ENCODE measurements at regions not wholly inside any gene's neighbourhood (a gene's known extent, or its start where the extent isn't known, plus 50 kb on each side); places are given as distances from the start of the nearest gene placed in this dataset.
"Not testable (repeated sequence)": the region's sequence is repeated elsewhere in the genome, so short reads cannot be mapped to it uniquely, and the experiment has no call there.

DNA sequence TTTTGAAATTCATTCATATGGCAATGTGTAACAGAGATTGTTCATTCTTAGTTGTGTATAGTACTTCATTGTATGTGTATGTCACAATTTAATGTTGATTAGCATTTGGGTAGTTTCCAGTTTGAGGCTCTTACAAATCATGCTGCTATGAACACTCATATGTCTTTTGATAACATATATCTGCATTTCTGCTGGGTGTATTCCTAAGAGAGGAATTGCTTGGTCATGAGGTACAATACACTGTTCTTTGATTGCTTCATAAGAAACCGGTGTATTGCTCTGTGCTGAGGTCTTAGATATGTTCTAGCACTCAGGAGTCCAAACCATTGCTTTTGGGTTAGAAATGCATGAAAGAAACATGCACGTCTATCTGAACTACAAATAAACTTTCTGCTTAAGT lies 492.9 kb upstream of the JAG1 start:
- DNase-seq (no peak), ATAC-seq (no peak)
- intact Hi-C loops (cut with DNase I): no loop called here

DNA sequence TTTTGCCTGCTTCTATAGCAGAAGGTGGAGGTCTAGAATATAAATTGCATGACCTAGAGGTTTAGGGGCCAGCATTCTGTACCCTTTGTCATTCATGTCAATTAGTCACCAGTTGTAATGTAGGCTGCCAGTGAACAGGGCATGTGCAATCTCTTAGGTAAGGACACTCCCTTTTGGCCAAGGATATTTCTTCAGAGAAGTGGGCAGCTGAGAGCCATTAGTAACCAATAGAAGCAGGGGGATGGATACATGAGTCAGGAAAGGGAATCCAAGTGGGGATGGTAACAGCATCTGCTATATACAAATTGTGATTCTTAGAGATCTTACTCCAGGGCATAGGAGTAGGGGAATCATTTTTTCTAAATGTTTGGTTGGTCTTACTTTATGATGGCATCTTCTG lies 494.2 kb upstream of the JAG1 start:
- intact Hi-C loops (cut with DNase I): no loop called here
- no peak for DNase-seq
- no peak for ATAC-seq

DNA sequence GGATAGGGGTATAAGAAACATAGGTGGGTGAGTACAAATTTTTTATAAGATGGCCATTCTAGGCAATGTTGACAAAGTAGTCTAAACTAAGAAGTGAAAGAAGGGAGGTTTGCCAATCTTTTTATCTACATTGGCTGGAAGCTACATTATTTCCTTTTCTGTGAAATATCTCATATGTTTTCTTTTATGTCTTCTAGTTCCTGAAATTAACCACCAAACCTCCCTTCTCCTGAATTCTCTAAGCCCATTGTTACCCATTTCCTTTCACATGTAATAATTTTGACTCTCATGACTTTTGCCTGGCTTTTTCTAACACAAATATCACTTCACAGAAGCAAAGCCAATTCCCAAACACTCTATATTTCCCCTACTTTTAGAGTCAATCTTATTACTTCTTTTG lies 496.2 kb upstream of the JAG1 start:
- intact Hi-C loops (cut with DNase I): no loop called here
- DNase-seq (no peak), ATAC-seq (no peak)

DNA sequence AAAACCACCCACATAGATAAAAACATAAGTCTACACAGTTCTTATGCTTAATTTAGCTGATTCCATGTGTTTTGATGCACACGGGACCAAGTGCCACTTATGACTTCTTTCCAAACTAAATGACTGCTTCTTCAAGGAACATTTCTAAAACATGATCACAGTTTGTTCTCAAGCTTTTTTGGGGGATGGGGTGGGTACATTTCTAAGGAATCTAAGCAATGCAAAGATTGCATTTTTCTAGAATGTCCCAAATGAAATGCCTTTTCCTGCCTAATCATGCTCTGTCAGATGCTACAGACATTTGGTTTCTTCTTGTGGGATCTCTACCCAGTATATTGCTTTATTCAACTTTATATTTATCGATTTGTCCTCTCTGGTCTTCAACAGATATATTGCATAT lies 496.8 kb upstream of the JAG1 start:
- intact Hi-C loops (cut with DNase I): no loop called here
- ATAC-seq: no peak
- no peak for DNase-seq

GRCh38 chr20:11172881-11173280 lies 499.1 kb upstream of the JAG1 start:
- intact Hi-C loops (cut with DNase I): no loop called here
- no peak for ATAC-seq
- DNase-seq: no peak

- intact Hi-C loops (cut with DNase I): no loop called here
- no peak for DNase-seq
- ATAC-seq: no peak
These were observed 500.1 kb upstream of the JAG1 start for GRCh38 chr20:11173916-11174315.

DNA sequence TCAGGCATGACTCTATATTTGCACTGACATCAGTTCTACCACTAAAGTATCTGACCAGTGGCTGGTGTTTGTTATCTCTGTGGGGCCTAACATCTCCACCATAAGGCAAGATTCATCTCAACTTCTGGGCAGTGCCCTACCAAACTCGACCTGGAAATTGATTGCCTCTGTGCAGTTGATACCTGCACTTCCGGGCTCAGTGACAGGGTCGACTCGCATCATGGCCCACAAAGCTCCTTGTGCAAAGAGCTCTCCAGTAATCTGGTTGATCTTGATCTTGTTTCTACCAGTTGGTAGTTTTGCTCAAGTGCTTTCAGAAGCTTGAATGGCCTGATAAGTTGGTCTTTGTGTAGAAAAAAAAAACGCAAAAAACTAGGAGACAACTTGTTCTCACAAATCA lies 501.1 kb upstream of the JAG1 start:
- intact Hi-C loops (cut with DNase I): no loop called here
- ATAC-seq (no peak), DNase-seq (no peak)

- intact Hi-C loops (cut with DNase I): no loop called here
- ATAC-seq (no peak), DNase-seq (no peak)
These were observed 502.6 kb upstream of the JAG1 start for GRCh38 chr20:11176431-11176830.

DNA sequence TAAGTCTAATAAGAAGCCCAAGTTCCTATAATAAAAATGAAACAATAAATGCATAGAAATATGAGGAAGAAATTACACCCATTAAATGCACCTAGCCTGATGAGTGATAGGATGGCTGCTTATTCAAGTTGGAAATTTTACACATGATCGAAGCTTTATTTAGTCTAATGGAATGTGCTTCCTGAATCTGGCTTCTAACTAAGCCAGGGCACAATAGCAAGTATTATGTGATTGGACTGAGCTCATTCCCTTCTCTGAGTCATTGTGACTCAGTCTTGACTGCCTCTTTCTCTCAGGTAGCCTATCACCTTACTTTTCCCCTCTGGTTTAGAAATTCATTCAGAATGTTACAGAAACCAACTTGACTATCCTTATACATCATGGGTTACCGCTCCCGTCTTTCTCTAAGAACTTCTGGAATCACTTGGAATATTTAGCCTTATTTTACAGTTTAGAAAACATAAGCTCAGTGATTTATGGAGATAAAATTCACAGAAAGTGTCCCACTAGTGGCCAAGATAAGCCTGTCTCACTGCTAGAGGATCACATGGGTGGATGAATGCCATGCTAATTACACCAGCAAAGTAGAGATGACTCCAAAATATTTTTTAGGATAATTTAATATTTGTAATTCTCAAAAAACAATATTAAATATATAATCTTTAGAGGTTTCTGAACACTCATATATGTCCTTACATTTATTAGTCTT lies 505.3 kb upstream of the JAG1 start:
- DNase-seq (no peak), ATAC-seq (peak in 1 of 2 donors; percentile 85)
- intact Hi-C loops (cut with DNase I): no loop called here

GRCh38 chr20:11180186-11180585 lies 506.4 kb upstream of the JAG1 start:
- no peak for ATAC-seq
- no peak for DNase-seq
- intact Hi-C loops (cut with DNase I): no loop called here

DNA sequence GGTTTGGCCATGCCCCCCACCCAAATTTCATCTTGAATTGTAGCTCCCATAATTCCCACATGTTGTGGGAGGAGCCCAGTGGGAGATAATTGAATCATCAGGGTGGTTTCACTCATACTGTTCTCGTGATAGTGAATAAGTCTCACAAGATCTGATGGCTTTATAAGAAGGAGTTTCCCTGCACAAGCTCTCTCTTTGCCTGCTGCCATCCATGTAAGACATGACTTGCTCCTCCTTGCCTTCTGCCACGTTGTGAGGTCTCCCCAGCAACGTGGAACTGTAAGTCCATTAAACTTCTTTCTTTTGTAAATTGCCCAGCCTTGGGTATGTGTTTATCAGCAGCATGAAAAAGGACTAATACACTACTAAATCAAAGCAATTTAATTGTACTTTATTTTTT lies 507.3 kb upstream of the JAG1 start:
- DNase-seq; ATAC-seq; intact Hi-C loops (cut with DNase I): not testable (repeated sequence)

DNA sequence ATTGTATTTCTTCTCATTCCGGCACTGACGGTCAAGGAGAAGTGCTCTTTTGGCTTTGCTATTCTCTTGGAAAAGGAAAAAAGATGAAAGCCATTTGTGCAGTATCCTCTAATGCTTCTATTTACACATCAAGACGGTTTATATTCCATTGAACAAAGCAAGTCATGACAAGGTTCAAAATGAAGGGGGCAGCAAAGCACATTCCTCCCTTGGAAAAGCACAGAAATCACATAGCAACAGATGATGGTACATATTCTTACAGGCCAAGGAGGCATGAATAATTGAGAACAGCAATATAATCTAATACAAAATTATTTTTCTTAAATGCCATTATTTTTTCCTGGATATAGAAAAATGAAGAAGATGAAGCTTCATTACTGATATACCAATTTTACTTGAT lies 508.2 kb upstream of the JAG1 start:
- no peak for ATAC-seq
- intact Hi-C loops (cut with DNase I): no loop called here
- no peak for DNase-seq

GRCh38 chr20:11182720-11183119 lies 508.9 kb upstream of the JAG1 start:
- DNase-seq: no peak
- ATAC-seq: peak in 1 of 2 donors; percentile 83
- intact Hi-C loops (cut with DNase I): no loop called here

GRCh38 chr20:11186301-11187008 lies 512.7 kb upstream of the JAG1 start:
- DNase-seq (no peak), ATAC-seq (no peak)
- intact Hi-C loops (cut with DNase I): no loop called here

GRCh38 chr20:11188843-11189603 lies 515.2 kb upstream of the JAG1 start:
- DNase-seq: no peak
- intact Hi-C loops (cut with DNase I): no loop called here
- ATAC-seq: no peak

- DNase-seq (no peak), ATAC-seq (no peak)
- intact Hi-C loops (cut with DNase I): loop anchor here in 1 of 2 donors (10.0 kb wide), 1 partner anchor 126 kb away; no protein-coding TSS in a partner anchor
These were observed 516.9 kb upstream of the JAG1 start for GRCh38 chr20:11190741-11191140.

DNA sequence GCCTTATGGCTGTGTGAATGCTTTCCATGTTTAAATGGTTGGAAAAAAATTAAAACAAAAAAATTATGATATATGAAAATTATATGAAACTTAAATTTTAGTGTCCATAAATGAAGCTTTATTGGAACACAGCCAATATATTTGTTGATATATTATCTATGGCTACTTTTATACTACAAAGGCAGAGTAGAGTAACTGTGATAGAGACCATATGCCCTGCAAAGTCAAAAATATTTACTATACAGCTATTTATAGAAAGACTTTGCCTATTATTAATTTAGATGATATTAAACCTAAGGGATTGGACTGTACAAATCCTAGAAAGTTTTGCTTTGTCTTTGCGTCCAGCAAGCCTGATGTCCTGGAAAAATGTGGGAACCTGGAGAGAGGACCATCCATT lies 518.3 kb upstream of the JAG1 start:
- DNase-seq: no peak
- intact Hi-C loops (cut with DNase I): loop anchor here in 1 of 2 donors (10.0 kb wide), 1 partner anchor 127 kb away; no protein-coding TSS in a partner anchor

GRCh38 chr20:11193241-11193640 lies 519.4 kb upstream of the JAG1 start:
- DNase-seq (no peak), ATAC-seq (no peak)
- intact Hi-C loops (cut with DNase I): loop anchor here in 1 of 2 donors (10.0 kb wide), 1 partner anchor 128 kb away; no protein-coding TSS in a partner anchor

More for the DNA sequence above, 518.3 kb upstream of the JAG1 start:
- no peak for ATAC-seq

- intact Hi-C loops (cut with DNase I): loop anchor here in 1 of 2 donors (10.0 kb wide), 1 partner anchor 130 kb away; no protein-coding TSS in a partner anchor
- DNase-seq (peak; percentile 51), ATAC-seq (peak; percentile 82 to 89)
These were observed 521.4 kb upstream of the JAG1 start for GRCh38 chr20:11195169-11195568.

Measured in left cardiac atrium (tissue), 4 donors.